Testis (tissue), 2 donors: ENCODE measurements at regions not wholly inside any gene's neighbourhood (a gene's known extent, or its start where the extent isn't known, plus 50 kb on each side); places are given as distances from the start of the nearest gene placed in this dataset.

Experiments used
- POLR2A ChIP-seq: fragments of 450-650 bp; IDR thresholded peaks from one replicate; pipeline ENCODE4 v1.6.1; 2017; ENCODE audit warnings: antibody characterized with exemption, mild to moderate bottlenecking, moderate library complexity
- TF ChIP-seq, protein P1 (sequence below), 3 experiments: fragments of 450-650 bp in 2 of 3; fragments of 200-600 bp in 1 of 3; sonication (generic) in 1 of 3; IDR thresholded peaks; one replicate each; pipeline ENCODE4 v1.5.1; 2016 to 2019; ENCODE audit warnings: antibody characterized with exemption in 3 of 3, mild to moderate bottlenecking in 2 of 3, moderate library complexity in 1 of 3

DNA sequence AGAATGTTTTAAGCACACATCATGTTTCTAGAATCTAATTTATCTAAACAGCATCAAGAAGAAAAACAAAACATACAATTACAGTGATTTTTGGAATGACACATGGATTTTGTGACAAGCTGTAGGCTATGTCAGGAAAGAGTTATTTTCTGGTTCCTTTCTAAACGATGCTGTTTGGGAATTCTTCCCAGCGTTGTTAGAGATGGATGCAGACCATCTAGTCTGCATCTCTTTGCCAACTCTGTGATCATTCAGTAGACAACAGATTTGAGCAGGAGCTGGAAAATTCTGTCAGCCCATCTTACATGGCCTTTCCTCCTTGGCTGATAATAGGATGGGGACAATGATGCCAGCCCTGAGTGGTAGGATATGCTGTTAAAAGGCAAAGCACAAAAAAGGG, 295.7 kb upstream of the TRPC7 start:
- TF ChIP-seq, protein P1, sequence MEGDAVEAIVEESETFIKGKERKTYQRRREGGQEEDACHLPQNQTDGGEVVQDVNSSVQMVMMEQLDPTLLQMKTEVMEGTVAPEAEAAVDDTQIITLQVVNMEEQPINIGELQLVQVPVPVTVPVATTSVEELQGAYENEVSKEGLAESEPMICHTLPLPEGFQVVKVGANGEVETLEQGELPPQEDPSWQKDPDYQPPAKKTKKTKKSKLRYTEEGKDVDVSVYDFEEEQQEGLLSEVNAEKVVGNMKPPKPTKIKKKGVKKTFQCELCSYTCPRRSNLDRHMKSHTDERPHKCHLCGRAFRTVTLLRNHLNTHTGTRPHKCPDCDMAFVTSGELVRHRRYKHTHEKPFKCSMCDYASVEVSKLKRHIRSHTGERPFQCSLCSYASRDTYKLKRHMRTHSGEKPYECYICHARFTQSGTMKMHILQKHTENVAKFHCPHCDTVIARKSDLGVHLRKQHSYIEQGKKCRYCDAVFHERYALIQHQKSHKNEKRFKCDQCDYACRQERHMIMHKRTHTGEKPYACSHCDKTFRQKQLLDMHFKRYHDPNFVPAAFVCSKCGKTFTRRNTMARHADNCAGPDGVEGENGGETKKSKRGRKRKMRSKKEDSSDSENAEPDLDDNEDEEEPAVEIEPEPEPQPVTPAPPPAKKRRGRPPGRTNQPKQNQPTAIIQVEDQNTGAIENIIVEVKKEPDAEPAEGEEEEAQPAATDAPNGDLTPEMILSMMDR (IDR thresholded peaks at IDR 0.05) = no peak
- no peak for TF ChIP-seq POLR2A
